ENCODE measurements at regions not wholly inside any gene's neighbourhood (a gene's known extent, or its start where the extent isn't known, plus 50 kb on each side); places are given as distances from the start of the nearest gene placed in this dataset.
"Not testable (repeated sequence)": the region's sequence is repeated elsewhere in the genome, so short reads cannot be mapped to it uniquely, and the experiment has no call there.

- Histone ChIP-seq H3K27me3 (ENCODE audit: insufficient read depth, low read depth) (no peaks in the 10 kb centered on the region), H3K79me2 (ENCODE audit: low read depth) (no peaks in the 10 kb centered on the region), H3K4me1 (replicated peaks; ENCODE audit: insufficient read depth) (no peaks in the 10 kb centered on the region), H4K20me1 (ENCODE audit: insufficient read depth) (no peaks in the 10 kb centered on the region), H2AFZ (no peak overlapping the region), H3K9me2 (ENCODE audit: insufficient read depth) (no peaks in the 10 kb centered on the region), H3F3A (ENCODE audit: insufficient read depth, low read depth) (no peaks in the 10 kb centered on the region), H3K4me3 (no peak overlapping the region), H3K36me3 (ENCODE audit: low read depth) (no peaks in the 10 kb centered on the region), H3K27ac (no peak overlapping the region), H3K9me3 (ENCODE audit: insufficient read depth, low read depth) (no peaks in the 10 kb centered on the region), H3K4me2 (no peak overlapping the region)
- no peak for DNase-seq
- intact Hi-C loops (cut with micrococcal nuclease; ENCODE audit: unreplicated experiment) = no loop called here
- CTCF ChIA-PET = no interaction called here
- no TSS peak for BruUV-seq (replicated peaks)
- POLR2A ChIA-PET (ENCODE audit: unreplicated experiment) = no interaction called here
- TF ChIP-seq, protein P1, sequence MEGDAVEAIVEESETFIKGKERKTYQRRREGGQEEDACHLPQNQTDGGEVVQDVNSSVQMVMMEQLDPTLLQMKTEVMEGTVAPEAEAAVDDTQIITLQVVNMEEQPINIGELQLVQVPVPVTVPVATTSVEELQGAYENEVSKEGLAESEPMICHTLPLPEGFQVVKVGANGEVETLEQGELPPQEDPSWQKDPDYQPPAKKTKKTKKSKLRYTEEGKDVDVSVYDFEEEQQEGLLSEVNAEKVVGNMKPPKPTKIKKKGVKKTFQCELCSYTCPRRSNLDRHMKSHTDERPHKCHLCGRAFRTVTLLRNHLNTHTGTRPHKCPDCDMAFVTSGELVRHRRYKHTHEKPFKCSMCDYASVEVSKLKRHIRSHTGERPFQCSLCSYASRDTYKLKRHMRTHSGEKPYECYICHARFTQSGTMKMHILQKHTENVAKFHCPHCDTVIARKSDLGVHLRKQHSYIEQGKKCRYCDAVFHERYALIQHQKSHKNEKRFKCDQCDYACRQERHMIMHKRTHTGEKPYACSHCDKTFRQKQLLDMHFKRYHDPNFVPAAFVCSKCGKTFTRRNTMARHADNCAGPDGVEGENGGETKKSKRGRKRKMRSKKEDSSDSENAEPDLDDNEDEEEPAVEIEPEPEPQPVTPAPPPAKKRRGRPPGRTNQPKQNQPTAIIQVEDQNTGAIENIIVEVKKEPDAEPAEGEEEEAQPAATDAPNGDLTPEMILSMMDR (conservative IDR thresholded peaks at IDR 0.05) = no peak
Observed at GRCh38 chr7:81869670-81870069, 99.8 kb upstream of the HGF start.

GRCh38 chr7:81865754-81866153, 95.9 kb upstream of the HGF start:
- ChIA-PET CTCF (no interaction called here), POLR2A (ENCODE audit: unreplicated experiment) (no interaction called here)
- Histone ChIP-seq H3K4me2 (no peak overlapping the region), H3K36me3 (ENCODE audit: low read depth) (no peaks in the 10 kb centered on the region), H3K27ac (no peak overlapping the region), H3F3A (ENCODE audit: insufficient read depth, low read depth) (no peaks in the 10 kb centered on the region), H2AFZ (no peak overlapping the region), H3K4me3 (no peak overlapping the region), H4K20me1 (ENCODE audit: insufficient read depth) (no peaks in the 10 kb centered on the region), H3K9me2 (ENCODE audit: insufficient read depth) (no peaks in the 10 kb centered on the region; the same call in 1 of the 2 replicates), H3K4me1 (replicated peaks; ENCODE audit: insufficient read depth) (no peaks in the 10 kb centered on the region), H3K9me3 (ENCODE audit: insufficient read depth, low read depth) (no peaks in the 10 kb centered on the region), H3K79me2 (ENCODE audit: low read depth) (no peaks in the 10 kb centered on the region), H3K27me3 (ENCODE audit: insufficient read depth, low read depth) (no peaks in the 10 kb centered on the region)
- no TSS peak for BruUV-seq (replicated peaks)
- TF ChIP-seq EZH2 (IDR thresholded peaks at IDR 0.05; ENCODE audit: low read depth) = no peak
- DNase-seq = no peak
- intact Hi-C loops (cut with micrococcal nuclease; ENCODE audit: unreplicated experiment) = no loop called here

DNA sequence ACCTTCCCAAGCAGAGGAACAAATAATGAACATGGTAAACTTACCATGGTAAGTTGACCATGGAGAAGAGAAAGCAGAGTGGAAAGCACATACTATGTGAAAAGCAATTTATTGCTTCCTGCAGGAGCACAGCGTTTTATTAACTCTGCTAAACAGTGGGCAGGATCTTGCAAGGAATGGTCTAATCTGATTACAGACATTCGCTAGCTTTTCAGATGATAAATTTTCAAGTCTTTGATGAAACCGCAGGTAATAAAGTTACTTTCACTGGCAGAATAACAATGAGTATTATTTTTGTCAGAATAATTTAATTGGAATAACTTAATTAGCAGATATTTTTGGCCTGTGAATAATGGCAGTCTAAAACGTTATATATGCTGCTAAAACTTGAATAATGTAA, 89.6 kb upstream of the HGF start:
- no peaks in the 10 kb centered on the region for H3K36me3 ChIP-seq (ENCODE audit: low read depth)
- ChIA-PET POLR2A (ENCODE audit: unreplicated experiment) (no interaction called here), CTCF (no interaction called here)
- H3K27me3 ChIP-seq (ENCODE audit: insufficient read depth, low read depth) = no peaks in the 10 kb centered on the region
- no peaks in the 10 kb centered on the region for H4K20me1 ChIP-seq (ENCODE audit: insufficient read depth)
- TF ChIP-seq, protein P1 (conservative IDR thresholded peaks at IDR 0.05) = no peak
- TF ChIP-seq EZH2 (IDR thresholded peaks at IDR 0.05; ENCODE audit: low read depth) = no peak
- H3K4me3 ChIP-seq = no peak overlapping the region
- H3K4me1 ChIP-seq (replicated peaks; ENCODE audit: insufficient read depth) = no peaks in the 10 kb centered on the region
- H2AFZ ChIP-seq = no peak overlapping the region
- no peaks in the 10 kb centered on the region for H3K79me2 ChIP-seq (ENCODE audit: low read depth)
- no peaks in the 10 kb centered on the region; the same call in 1 of the 2 replicates for H3K9me2 ChIP-seq (ENCODE audit: insufficient read depth)
- no peak overlapping the region for H3K27ac ChIP-seq
- no peak for DNase-seq
- BruUV-seq (replicated peaks) = no TSS peak
- H3F3A ChIP-seq (ENCODE audit: insufficient read depth, low read depth) = no peaks in the 10 kb centered on the region
- intact Hi-C loops (cut with micrococcal nuclease; ENCODE audit: unreplicated experiment) = no loop called here
- no peak overlapping the region for H3K4me2 ChIP-seq
- no peaks in the 10 kb centered on the region; the same call in 1 of the 2 replicates for H3K9me3 ChIP-seq (ENCODE audit: insufficient read depth, low read depth)

DNA sequence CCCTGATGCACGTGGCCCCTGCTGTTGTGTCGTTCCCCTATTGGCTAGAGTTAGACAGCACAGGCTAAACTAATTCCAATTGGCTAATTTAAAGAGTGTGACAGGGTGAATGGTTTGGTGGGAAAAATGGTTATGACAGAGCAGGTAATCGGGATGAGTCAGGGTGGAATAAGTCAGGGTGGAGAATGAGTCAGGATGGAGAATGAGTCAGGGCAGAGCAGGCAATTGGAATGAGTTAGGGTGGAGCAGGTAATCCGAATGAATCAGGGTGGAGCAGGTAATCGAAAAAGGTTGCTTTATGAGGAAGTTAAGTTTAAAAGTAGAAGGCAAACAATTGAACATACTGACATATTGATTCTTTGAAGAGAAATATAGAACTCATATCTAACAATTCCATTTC, 89.0 kb upstream of the HGF start:
- H3K4me2 ChIP-seq; H4K20me1 ChIP-seq (ENCODE audit: insufficient read depth); H3K36me3 ChIP-seq (ENCODE audit: low read depth); H3K27ac ChIP-seq; DNase-seq; H3K27me3 ChIP-seq (ENCODE audit: insufficient read depth, low read depth); H3F3A ChIP-seq (ENCODE audit: insufficient read depth, low read depth); BruUV-seq (replicated peaks); H3K79me2 ChIP-seq (ENCODE audit: low read depth); H3K4me3 ChIP-seq; CTCF ChIA-PET; H2AFZ ChIP-seq; H3K4me1 ChIP-seq (replicated peaks; ENCODE audit: insufficient read depth); intact Hi-C loops (cut with micrococcal nuclease; ENCODE audit: unreplicated experiment); H3K9me2 ChIP-seq (ENCODE audit: insufficient read depth); H3K9me3 ChIP-seq (ENCODE audit: insufficient read depth, low read depth); POLR2A ChIA-PET (ENCODE audit: unreplicated experiment): not testable (repeated sequence)

All from PC-9 (cell line).